CD1c-positive myeloid dendritic cell (primary cell): ENCODE measurements at regions not wholly inside any gene's neighbourhood (a gene's known extent, or its start where the extent isn't known, plus 50 kb on each side); places are given as distances from the start of the nearest gene placed in this dataset.
"Not testable (repeated sequence)": the region's sequence is repeated elsewhere in the genome, so short reads cannot be mapped to it uniquely, and the experiment has no call there.

ENCODE experiments used
- DNase-seq: peaks from one replicate; pipeline ENCODE4 v3.0.0-alpha.2; 2016; ENCODE audit errors: extremely low spot score

DNA sequence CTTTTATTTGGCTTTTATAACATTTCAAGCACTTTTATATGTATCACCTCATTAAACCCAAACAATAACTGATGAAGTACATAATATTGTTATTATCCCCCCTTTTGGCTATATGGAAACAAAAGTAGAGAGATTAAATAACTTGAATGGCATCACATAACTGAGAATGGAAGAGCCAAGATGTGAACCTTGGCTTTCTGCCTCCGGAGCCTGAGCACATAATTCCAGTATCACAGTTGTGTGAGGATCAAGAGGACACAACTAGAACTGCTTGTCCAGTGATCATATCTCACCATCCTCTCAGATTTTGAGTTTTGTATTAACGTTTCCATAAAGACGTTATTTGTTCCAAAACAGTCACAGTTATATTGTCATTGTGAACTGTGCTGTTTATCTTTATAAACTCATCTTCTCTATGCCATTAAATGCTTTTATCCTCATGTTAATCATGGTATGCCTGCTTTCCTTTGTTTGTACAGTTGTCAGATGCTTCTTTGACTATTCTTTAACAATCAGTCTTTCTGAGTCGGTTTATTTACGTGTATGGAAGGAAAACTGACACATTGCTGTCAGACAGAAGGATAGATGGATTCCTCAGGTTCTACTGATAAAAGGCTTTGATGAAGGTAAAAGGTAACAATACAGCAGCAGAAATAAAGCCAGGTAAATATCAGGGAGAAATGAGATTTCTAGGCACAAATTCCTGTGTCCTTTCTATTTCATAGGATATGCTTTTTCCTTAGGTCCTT, 92.0 kb upstream of the FAM13C start:
- DNase-seq, result no peak

GRCh38 chr10:59448616-59449015, 86.3 kb upstream of the FAM13C start:
- no peak for DNase-seq

DNA sequence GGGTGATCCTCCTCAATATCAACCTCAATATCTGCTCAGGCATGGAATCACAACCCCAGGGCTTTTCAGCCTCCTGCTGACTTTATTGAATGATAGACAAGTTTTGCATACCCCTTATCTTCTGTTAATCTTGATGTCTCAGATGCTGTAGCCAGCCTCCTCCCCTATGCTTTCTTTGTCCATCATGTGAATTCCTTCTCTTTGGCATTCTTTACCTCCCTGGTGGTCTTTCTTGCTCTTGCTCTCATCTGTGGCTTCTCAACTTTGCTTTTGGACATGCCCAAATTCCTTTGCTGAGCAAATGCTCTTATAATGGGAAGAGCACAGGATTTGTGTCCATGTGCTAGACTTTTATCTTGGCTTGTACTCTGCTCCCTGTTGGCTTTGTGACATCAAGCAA, 73.4 kb upstream of the FAM13C start:
- DNase-seq, result no peak

DNA sequence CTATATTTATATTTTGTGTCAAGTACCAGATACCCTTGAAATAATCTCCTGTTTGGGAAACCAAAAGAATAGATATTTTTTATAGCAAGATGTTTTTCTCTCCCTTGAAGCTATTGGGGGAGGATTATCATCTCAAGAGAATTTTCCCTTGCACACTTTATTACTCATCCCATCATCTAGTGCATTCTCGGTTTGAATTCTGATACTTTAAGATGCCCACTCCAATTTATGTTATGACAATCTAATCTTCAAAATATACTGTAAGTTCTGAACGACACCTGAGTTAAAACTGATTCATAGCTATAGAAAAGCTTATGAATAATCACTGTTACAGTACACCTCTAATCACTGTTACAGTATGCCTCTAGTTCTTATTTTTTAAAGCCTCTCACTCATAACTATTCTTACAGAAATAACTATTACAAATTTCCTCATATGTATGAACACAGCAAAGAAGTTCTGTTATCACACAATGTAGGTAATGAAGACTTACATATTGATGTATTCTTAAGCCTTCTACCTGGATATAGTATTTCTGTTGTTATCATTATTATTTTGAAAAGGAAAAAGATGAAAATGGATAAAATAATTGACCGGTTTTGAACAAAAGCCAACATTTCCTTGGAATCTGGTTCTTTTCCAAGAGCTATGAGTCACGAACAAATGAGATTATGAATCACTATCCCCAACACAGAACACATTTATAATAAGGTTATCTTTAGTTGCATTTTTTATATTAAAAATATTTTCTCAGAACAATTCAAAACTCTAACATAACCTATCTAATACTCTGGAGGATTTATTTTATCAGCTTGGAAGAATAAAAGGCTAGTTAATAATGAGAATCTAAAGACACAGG, 72.3 kb upstream of the FAM13C start:
- DNase-seq, result no peak

GRCh38 chr10:59433720-59434428, 71.5 kb upstream of the FAM13C start:
- DNase-seq, result no peak

DNA sequence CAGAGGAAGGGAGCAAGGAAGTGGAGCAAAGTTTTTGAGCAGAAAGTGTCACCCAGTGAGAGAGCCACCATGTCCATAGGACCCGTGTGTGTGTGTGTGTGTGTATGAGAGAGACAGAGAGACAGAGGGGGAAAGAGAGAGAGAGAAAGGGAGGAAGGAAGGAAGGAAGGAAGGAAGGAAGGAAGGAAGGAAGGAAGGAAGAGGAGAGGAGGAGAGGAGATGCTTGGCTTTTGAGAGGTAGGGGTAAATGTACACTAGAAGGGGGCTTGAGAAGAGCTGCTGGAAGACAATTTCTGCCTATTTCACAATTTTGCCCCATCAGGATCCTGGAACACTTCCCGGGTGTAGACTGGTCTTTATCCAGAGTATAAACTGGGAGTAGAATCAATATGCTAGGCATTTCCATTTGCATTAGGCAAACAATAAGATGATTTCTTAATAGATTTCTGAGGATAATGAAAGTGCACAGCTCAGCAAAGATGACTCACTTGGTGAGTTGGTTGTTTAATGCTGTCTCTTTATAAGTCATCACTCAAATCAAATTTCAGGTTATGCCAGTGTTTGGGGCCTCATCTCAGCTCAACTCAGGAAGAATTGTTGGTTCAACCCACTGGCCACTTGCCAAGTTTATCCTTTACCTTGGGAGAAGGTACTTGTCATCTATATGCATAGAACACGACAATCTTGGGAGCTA, 70.0 kb upstream of the FAM13C start:
- no peak for DNase-seq

GRCh38 chr10:59413795-59414194, 51.4 kb upstream of the FAM13C start:
- not testable (repeated sequence) for DNase-seq
